Activated CD4-positive, alpha-beta T cell treated with anti-CD3 and anti-CD28 coated beads, Interleukin-2, Interleukin-4, amounts not matched to agents 100 ng/mL and 50 ng/mL, durations not matched to agents 16 hours and 8 hours (primary cell): ENCODE measurements at regions not wholly inside any gene's neighbourhood (a gene's known extent, or its start where the extent isn't known, plus 50 kb on each side); places are given as distances from the start of the nearest gene placed in this dataset.

Experiments used
- DNase-seq: peaks from one replicate; pipeline ENCODE4 v3.0.0-alpha.2; 2020; ENCODE audit warnings: low spot score

DNA sequence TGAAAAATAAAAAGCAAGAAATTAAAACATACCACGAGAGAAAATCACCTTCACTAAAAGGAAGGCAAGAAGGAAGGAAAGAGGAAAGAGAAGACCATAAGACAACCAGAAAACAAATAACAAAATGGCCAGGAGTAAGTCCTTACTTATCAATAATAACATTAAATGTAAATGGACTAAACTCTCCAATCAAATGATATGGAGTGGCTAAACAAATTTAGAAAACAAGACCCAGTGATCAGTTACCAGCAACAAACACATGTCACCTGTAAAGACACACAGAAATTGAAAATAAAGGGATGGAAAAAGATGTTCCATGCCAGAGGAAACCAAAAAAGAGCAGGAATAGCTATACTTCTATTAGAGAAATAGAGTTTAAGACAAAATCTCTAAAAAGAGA, 85.0 kb upstream of the SLC38A4 start:
- DNase-seq, result no peak

- no peak for DNase-seq
Measured at GRCh38 chr12:46914336-46914735, 88.5 kb upstream of the SLC38A4 start.

DNA sequence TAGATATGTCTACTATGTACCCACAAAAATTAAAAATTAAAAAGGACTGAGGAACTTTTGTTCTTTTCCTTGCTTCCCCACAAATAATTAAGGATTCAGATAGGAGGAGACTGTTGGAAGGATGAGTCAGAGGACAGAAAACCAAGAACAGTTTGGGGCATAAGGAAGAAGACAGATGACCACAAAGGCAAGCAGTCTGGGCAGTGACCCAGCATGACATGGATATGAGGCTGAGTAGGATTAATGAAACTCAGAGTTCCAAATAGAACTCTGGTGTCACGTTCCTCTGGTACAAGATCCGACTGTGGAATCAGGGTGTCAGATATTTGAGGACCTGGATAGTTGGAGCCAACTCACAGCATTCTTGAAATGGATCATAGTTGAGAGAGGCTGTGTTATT, 89.3 kb upstream of the SLC38A4 start:
- DNase-seq, result no peak

DNA sequence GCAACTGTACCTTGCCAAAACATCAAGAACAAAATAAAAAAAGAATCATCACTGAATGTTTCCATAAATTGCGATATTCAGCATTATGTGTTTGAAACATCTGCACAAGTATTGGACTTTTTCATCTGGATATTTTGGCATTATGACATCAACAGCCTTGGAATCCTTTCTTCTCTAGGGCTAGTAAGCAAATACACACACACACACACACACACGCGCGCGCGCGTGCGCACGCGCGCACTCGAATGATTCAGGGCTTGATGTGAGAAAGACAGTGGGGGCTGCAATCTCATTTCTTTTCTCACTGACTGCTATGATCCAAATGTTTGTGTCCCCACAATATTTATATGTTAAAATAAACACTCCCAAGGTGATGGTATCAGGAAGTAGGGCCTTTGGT, 90.0 kb upstream of the SLC38A4 start:
- no peak for DNase-seq

DNA sequence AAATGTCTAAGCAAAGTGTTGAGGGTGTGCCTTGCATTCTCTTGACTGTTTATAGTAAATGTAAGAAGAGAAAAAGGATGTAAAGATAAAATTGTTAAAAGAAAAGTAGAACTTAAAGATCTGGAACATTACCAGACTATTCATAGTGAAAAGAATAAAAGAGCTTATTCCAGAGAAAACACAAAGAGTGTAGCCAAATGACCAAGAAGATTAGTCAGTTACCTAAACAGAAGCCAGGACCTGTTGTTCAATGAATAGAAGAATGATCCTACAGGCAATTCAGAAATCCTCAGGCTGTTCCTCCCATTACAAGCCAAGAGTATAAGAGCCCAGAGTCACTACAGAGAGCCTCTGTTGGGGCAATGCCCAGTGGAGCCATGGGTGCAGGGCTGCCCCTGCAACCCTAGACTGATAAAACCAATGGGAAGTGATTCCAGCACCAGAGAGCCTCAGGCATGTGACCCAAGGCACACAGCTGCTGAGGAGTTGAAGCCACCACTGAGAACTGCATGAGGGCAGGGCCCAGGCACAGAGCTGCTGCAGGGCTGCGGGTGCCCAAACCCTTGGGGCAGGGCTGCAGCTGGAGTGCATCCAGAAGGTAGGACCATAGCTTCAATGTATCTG, 91.1 kb upstream of the SLC38A4 start:
- no peak for DNase-seq

GRCh38 chr12:46917821-46918220, 92.0 kb upstream of the SLC38A4 start:
- DNase-seq, result no peak

- no peak for DNase-seq
Measured at GRCh38 chr12:46918631-46919030, 92.8 kb upstream of the SLC38A4 start.

GRCh38 chr12:46919666-46920400, 94.0 kb upstream of the SLC38A4 start:
- no peak for DNase-seq

GRCh38 chr12:46920499-46920898, 94.7 kb upstream of the SLC38A4 start:
- DNase-seq, result no peak

GRCh38 chr12:46921048-46921763, 95.4 kb upstream of the SLC38A4 start:
- no peak for DNase-seq

- DNase-seq, result no peak
Measured at GRCh38 chr12:46921764-46922133, 96.0 kb upstream of the SLC38A4 start.

GRCh38 chr12:46926526-46926925, 100.7 kb upstream of the SLC38A4 start:
- DNase-seq, result no peak

GRCh38 chr12:46930101-46930500, 104.3 kb upstream of the SLC38A4 start:
- DNase-seq, result no peak

DNA sequence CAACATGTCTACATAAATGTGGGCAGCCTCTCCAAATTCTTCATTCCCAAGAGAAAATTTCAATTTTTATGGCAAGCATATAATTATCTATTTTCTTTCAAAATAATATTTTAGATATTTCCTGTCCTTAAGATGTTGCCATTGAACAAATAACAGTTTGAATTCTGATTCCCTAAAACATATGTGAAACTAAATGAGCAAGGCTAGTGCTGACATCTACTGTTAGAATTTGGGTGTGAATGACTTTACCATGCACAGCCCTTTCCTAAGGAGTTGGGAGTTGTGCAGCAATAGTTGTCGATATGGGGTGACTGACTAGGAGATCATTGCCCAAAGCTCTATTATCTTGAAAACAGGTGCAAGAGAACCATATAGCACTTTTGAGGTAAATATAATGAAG, 108.2 kb upstream of the SLC38A4 start:
- peak; percentile 15 for DNase-seq

DNA sequence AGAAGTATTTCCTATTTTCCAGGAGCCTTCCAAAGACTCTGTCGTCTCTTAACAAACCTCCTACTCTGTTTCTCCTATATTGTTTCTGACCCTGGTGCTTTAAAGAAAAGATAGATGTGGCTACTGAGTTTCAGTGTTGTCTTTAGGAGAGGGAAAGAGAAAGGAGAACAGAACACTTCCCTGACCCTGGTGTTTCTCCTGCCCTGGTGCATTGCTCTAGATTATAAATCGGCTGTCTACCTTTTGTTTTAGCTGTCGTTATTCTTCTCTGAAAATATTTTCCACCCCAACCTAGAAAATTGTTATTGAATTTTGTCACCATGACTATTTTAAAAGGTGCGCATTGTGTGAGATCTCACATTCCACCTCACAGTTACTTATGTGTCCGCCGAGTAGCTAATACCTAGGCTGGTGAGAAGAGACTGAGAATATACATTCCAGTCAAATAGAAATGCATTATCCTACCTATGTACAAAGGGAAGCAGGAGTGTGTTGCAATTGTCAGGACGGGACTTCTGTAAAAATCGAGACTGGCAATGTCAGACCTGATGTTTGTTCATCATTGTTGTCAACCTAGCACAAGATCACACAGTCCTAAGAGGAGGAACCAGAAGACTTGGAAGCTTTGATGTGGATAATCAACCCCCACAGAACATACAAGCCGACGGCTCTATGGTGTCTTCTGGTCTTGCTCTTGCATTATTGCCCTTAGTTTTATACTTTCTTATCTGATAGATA, 108.7 kb upstream of the SLC38A4 start:
- DNase-seq, result no peak

DNA sequence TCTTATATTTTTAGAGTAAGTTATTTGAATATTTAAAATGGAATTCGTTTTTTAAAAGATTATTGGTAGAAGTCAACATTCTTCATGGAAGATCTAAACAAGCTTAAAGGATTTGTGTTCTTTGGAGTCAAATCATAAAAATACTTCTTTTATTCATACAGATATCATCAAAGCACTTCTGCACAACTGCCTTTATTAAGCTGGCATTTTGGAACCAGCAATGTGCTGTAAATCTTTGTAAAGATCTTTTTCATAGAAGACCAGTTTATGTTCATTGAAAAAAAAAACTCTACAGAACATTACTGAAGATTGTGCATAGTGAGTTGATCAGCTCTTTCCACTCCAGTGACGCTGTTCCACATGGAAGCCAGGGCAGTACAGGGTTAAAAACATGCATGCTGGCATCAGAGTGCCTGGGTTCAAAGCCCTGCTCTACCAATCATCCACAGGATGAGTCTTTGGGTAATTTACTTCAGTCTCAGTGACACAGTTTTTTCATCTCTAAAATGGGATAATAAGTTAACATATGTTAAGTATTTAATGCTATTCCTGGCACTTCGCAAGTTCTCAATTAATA, 109.6 kb upstream of the SLC38A4 start:
- DNase-seq, result no peak

GRCh38 chr12:46936042-46936441, 110.2 kb upstream of the SLC38A4 start:
- no peak for DNase-seq

DNA sequence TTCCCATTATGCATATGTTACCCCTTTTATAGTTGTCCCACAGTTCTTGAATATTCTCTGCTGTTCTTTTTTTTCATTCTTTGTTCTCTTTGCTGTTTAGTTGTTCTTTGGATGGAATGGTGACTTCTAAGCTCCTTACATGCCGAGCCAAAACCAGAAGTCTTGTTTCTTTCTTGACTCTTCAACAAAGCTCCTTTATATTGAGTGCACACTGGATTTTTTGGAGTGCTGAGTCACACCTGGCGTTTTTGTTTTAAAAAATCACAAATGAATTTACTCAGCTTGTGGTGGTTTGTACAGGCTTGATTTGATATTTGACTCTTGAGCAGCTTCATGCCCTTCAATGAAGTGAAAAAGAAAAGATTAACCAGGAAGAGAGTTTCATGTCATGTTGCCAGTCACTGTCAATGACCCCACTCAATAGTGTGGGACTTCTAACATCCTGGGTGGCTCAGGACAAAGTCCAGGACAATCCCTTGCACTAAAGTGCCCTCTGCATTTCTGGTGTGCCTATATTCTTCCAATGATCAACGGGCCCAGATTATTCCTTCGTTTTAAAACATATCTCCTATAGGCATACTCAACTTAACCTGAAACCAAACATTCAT, 112.4 kb upstream of the SLC38A4 start:
- no peak for DNase-seq

GRCh38 chr12:46941981-46942380, 116.2 kb upstream of the SLC38A4 start:
- no peak for DNase-seq

GRCh38 chr12:46942579-46942978, 116.8 kb upstream of the SLC38A4 start:
- DNase-seq, result no peak

GRCh38 chr12:46944088-46944487, 118.3 kb upstream of the SLC38A4 start:
- DNase-seq, result no peak

DNA sequence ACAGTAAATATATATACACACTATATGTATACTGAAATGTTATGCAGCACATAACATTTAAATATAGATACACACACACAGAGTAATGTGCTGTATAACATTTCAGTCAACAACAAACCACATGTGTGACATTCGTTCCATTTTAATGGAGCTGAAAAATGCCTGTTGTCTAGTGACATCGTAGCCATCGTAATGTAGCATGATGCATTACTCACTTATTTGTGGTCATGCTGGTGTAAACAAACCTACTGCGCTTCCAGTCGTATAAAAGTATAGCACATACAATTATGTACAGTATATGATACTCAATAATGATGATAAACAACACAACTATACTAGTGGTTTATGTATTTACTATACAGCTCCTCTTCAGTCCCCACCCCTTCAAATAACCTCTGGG, 119.0 kb upstream of the SLC38A4 start:
- no peak for DNase-seq
